D721Med (cell line): ENCODE measurements at regions not wholly inside any gene's neighbourhood (a gene's known extent, or its start where the extent isn't known, plus 50 kb on each side); places are given as distances from the start of the nearest gene placed in this dataset.

Experiments used
- DNase-seq: peaks from one replicate; pipeline ENCODE4 v3.0.0; 2011; ENCODE audit warnings: low spot score; ENCODE audit not compliant: insufficient read length
- FAIRE-seq: peaks from 2 replicates; lab custom pipeline; 2011; peaks lifted over from hg19 to GRCh38; lab: Jason Lieb, UNC
- TF ChIP-seq, protein P1 (sequence below): IDR thresholded peaks from 2 replicates; pipeline ENCODE4 v1.5.1; 2012; ENCODE audit warnings: mild to moderate bottlenecking, control low read depth; ENCODE audit not compliant: insufficient read depth; ENCODE audit errors: missing control alignments

DNA sequence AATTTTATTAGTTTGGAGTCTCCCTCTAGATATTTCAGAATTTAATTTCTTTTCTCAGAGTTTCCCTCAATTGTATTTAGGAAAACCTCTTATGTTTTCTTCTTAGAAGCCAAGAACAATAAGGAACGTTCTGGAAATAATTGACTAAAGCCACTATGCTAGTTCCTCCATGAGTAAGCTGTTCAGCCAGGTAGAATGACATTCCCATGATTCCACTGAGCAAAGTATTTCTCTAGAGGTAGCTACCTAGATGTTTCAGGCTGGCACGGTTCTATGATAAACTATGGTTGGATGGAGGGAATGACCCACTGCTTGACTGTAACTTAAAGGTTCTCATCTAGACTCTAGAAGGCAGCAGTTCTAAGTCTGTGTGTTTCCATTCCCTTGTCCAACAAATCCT is 62.4 kb downstream of the CLDN17 start:
- TF ChIP-seq, protein P1, sequence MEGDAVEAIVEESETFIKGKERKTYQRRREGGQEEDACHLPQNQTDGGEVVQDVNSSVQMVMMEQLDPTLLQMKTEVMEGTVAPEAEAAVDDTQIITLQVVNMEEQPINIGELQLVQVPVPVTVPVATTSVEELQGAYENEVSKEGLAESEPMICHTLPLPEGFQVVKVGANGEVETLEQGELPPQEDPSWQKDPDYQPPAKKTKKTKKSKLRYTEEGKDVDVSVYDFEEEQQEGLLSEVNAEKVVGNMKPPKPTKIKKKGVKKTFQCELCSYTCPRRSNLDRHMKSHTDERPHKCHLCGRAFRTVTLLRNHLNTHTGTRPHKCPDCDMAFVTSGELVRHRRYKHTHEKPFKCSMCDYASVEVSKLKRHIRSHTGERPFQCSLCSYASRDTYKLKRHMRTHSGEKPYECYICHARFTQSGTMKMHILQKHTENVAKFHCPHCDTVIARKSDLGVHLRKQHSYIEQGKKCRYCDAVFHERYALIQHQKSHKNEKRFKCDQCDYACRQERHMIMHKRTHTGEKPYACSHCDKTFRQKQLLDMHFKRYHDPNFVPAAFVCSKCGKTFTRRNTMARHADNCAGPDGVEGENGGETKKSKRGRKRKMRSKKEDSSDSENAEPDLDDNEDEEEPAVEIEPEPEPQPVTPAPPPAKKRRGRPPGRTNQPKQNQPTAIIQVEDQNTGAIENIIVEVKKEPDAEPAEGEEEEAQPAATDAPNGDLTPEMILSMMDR = no peak
- FAIRE-seq (no peak), DNase-seq (no peak)

DNA sequence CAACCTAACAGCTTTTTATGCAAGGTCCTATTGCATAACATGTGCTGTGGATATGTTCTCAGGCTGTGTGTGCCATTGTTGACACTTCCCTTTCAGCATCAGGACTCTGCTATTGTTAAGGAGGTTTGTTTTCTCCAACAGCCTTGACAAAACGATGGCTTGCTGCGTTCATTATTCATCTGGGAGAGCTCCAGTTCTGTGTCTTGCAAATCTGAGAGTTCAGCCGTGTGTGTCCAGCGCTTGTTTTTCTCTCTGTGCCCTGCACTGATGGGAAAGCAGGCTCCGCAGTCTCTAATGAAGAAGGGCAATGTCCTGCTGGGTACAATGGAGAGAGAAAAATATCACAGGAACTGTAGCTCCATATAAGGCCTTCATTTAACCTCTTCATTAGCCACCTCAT is 63.7 kb downstream of the CLDN17 start:
- TF ChIP-seq, protein P1 = no peak
- DNase-seq = no peak
- no peak for FAIRE-seq

DNA sequence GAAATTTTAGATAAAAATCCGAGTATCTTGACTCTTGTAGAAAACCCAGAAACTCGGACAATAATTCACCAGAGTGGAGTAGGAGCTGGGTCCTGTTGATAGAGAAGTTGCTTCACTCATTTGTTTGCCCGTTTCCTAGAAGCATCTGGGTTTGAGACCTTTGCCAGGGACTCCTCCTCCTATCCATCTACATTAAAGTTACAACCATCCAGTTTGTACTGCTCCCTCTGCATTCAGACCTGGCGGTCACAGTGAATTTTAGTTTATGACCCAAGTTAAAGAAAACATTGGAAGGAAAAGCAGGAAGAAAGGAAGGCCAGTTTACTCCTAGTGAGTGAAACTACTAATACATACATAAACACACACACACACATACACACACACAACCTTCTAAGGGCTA is 64.6 kb downstream of the CLDN17 start:
- no peak for FAIRE-seq
- DNase-seq = no peak
- TF ChIP-seq, protein P1 = no peak

DNA sequence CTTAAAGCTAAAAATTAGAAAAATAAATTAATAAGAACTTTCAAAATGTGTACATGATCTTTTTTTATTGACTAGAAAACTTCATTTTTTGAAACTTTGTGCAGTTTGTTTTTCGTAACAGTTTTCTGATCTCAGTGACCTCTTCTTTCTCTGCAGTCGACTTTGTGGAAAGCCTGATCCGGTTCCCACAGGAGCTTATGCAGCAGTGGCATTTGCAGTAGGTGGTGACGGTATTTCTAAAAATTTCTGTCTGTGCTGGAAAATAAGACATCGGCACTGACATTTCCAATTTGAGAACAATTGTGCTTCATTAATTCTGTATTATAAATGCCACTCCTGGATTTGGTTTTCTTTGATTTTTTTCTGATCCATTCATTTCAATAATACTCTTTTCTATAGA is 68.8 kb downstream of the CLDN17 start:
- DNase-seq (no peak), FAIRE-seq (no peak)
- TF ChIP-seq, protein P1 = no peak

DNA sequence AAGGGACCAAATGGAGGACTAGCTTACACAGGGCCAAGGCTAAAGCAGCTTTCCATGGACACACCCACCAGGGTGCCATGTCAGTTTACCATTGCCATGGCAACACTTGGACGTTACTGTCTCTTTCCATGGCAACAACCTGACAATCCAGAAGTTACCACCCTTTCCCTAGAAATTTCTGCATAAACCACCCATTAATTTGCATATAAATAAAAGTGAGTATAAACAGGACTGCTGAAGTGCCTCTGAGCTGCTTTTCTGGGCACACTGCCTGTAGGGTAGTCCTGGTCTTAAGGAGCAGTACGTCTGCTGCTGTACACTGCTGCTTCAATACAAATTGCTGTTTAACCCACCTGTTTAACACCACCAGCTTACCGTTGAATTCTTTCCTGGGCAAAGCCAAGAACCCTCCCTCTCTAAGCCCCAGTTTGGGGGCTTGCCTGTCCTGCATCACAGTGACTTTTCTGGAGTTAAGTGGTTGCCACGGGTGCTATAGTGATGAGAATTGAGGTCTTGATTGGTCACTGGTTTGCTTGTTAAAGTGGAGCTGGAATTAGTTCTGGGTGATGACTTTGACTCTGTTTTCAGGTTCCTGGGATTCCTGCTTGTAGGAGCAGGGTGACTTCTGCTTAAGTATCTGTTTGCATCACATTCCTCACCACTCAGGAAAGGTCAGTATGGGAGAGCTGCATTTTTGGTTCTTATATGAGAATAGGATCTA is 83.2 kb downstream of the CLDN17 start:
- TF ChIP-seq, protein P1 = no peak
- DNase-seq = no peak
- no peak for FAIRE-seq

DNA sequence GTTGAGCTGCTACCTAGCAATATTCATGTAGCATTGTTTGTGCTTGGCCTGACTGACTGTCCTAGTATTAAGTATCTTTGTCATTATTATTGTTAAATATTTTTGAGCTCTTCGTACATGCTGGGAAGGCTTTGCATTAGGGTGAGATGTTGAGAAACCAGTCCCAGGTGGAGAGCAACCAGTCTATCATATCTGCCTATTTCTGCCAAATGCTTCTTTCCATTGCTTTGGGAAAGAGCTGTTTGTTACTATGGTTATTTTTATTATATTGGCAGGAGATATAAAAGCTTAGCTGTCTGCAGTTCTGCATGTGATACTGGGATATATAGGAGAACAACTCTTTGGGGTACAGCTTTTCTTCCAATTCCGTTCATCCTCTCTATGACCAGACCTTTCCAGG is 85.1 kb downstream of the CLDN17 start:
- TF ChIP-seq, protein P1 = no peak
- no peak for DNase-seq
- FAIRE-seq = no peak

DNA sequence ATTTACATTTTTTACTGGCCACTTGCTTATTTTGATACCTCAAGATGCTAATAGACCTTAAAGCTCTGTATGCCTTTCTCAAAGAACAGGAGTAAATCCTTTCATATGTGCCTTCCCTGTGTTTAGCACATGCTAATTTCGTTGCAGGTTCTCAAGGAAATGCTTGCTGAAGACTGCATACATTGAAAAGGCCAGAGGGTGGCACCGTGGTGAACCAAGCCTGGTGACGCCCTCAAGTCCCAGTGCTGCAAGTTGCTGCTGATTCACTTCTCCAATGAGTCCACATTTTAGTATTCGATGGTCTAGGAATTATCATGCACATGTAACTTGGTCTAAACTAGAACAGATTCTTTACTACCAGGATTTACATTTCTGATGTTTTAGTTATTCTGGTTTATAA is 94.1 kb downstream of the CLDN17 start:
- DNase-seq (no peak), FAIRE-seq (no peak)
- TF ChIP-seq, protein P1 = peak; percentile 18
